ENCODE measurements at regions not wholly inside any gene's neighbourhood (a gene's known extent, or its start where the extent isn't known, plus 50 kb on each side); places are given as distances from the start of the nearest gene placed in this dataset.

DNA sequence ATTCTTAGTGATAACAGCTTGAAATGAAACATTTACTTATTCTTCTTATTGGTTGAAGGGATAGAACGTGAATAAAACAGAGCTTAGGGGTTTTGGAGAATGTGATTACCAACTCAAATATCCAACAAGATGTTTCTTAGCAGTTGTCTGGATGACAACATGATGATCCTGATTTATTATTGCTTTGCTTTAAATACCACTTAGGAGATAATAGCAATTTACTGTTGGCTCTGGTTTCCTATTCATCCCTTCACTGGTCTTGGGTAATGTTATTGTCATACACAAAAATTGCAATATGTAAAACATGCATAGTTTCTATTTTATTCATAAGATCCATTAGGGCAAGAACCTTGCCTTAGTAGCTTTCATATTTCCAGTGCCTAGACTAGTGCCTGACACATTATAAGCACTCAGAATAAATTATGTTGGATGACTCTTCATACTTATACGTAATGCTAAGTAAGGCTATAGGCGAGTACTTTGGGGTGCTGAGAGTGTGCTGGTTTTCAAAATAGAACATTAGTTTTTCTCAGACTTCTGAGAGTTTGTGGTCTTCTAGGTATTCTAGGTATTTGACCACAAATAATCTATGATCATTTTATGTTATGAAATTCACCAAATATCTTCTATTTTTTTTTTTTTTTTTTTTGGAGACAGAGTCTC lies 58.6 kb upstream of the PGRMC2 start:
- no peaks in the 10 kb centered on the region for H3K9me3 ChIP-seq (ENCODE audit: control insufficient read depth, insufficient read depth, low read length)
- no peaks in the 10 kb centered on the region for H3K36me3 ChIP-seq (ENCODE audit: insufficient read depth, low read length)
- peaks cover 11% of the 10 kb centered on the region for H3K4me1 ChIP-seq (ENCODE audit: insufficient read depth, low read length)
- H3K9ac ChIP-seq (ENCODE audit: low read depth, low read length) = no peak overlapping the region

DNA sequence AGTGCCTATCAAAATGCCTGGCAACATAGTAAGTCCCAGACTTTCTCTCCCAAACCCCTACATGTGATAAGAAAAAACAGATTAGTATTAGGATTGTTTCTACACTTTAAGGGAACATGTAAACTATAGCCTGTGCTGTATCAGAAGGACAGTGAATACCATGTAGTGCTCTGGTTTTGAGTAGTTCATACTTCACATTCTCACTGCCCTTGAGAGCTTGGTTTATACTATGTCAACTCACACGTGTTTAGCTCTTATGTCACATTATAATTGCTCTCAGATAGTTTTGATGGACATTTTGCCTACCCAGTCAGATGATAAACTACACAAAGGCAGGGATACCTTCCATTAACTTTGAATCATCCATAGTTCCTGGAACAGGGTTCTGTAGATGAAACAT lies 58.0 kb upstream of the PGRMC2 start:
- H3K4me1 ChIP-seq (ENCODE audit: insufficient read depth, low read length) = peaks cover 6% of the 10 kb centered on the region
- H3K36me3 ChIP-seq (ENCODE audit: insufficient read depth, low read length) = no peaks in the 10 kb centered on the region
- H3K9ac ChIP-seq (ENCODE audit: low read depth, low read length) = no peak overlapping the region
- H3K9me3 ChIP-seq (ENCODE audit: control insufficient read depth, insufficient read depth, low read length) = no peaks in the 10 kb centered on the region

DNA sequence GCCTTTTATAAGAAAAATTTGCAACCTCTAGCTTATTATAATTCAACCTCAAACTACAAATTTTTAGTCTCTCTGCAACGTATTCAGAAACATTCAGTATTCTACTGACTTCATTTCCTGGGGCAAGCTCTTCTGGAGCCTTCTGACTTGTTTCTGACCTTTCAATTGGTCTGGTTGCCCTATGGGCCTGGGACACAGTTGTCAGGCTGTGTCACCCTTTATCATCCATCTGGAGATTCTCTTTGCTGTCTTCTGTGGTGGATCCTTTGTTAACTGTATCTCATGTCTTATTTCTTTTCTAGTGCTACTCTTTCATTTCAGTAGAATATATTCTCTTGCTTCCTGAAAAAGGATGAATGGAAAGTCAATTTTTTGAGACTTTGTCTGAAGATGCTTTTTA lies 55.1 kb upstream of the PGRMC2 start:
- no peaks in the 10 kb centered on the region for H3K4me1 ChIP-seq (ENCODE audit: insufficient read depth, low read length)
- no peaks in the 10 kb centered on the region for H3K36me3 ChIP-seq (ENCODE audit: insufficient read depth, low read length)
- H3K9me3 ChIP-seq (ENCODE audit: control insufficient read depth, insufficient read depth, low read length) = no peaks in the 10 kb centered on the region
- H3K9ac ChIP-seq (ENCODE audit: low read depth, low read length) = no peak overlapping the region

DNA sequence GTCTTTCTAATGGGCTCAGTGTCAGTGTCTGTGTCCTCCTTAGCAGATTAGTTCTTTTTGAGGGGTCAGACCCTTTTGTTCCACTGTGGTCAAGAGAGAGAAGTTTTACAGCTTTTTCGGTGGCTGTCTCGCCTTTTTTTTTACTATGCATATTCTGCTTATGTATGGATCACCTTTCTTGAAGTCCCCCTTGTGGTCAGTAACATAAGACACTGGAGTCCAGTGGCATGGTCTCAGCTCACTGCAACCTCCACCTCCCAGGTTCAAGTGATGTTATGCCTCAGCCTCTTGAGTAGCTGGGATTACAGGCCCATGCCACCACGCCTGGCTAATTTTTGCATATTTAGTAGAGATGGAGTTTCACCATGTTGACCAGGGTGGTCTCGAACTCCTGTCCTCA lies 54.0 kb upstream of the PGRMC2 start:
- no peaks in the 10 kb centered on the region for H3K4me1 ChIP-seq (ENCODE audit: insufficient read depth, low read length)
- H3K9me3 ChIP-seq (ENCODE audit: control insufficient read depth, insufficient read depth, low read length) = no peaks in the 10 kb centered on the region
- no peak overlapping the region for H3K9ac ChIP-seq (ENCODE audit: low read depth, low read length)
- no peaks in the 10 kb centered on the region for H3K36me3 ChIP-seq (ENCODE audit: insufficient read depth, low read length)

DNA sequence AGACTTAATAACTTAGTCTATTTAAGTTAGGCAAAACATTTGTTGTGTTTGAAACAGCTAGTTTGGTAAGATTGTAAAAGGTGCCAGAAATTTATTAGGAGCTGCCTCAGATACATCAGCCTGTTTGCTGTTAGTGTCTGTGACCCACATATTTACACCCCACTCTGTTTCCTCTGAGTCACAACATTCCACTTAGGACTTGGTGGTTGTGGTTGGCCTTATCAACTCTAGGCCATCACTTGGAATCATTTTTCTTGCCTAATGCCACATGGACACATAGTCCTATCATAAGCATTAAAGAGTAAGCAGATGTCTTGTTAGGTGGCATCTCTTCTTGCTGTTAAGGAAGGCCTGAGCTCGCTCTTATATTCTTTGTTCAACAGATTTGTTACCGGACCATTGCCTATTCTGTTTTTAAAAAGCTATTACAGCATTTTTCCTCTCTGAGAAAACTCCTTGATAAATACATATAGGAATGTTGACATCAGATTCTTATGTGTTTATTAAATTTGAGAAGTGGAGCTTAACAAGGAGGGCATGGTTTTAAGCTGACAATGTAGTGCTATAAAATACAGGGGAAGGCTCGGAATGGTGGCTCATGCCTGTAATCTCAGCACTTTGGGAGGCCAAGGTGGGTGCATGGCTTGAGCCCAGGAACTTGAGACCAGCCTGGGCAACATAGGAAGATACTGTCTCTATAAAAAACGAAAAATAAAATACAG lies 51.2 kb upstream of the PGRMC2 start:
- no peaks in the 10 kb centered on the region for H3K36me3 ChIP-seq (ENCODE audit: insufficient read depth, low read length)
- H3K4me1 ChIP-seq (ENCODE audit: insufficient read depth, low read length) = no peaks in the 10 kb centered on the region
- no peaks in the 10 kb centered on the region for H3K9me3 ChIP-seq (ENCODE audit: control insufficient read depth, insufficient read depth, low read length)
- no peak overlapping the region for H3K9ac ChIP-seq (ENCODE audit: low read depth, low read length)

DNA sequence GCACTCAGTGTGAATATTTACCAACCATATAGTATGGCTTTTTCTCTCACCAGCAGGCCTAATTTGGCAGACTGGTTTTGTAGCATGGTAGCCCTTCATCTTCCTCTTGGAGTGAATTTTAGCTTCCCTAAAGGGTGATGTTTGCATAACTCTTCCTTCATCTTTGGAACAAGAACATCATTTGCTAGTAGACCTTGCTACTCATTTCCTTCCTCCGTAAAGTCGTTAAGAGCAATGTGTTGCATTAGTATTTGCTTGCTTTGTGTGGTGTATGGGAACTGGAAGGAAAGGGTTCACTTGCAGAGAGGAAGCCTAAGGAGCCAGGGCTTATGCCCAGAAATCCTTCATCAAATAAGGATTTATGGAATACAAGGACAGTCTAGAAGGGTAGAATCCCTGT lies 50.2 kb upstream of the PGRMC2 start:
- no peaks in the 10 kb centered on the region for H3K9me3 ChIP-seq (ENCODE audit: control insufficient read depth, insufficient read depth, low read length)

More for the DNA sequence above, 50.2 kb upstream of the PGRMC2 start:
- no peaks in the 10 kb centered on the region for H3K36me3 ChIP-seq (ENCODE audit: insufficient read depth, low read length)
- H3K9ac ChIP-seq (ENCODE audit: low read depth, low read length) = no peak overlapping the region
- no peaks in the 10 kb centered on the region for H3K4me1 ChIP-seq (ENCODE audit: insufficient read depth, low read length)
